Fibroblast of villous mesenchyme (primary cell): ENCODE measurements at regions not wholly inside any gene's neighbourhood (a gene's known extent, or its start where the extent isn't known, plus 50 kb on each side); places are given as distances from the start of the nearest gene placed in this dataset.

ENCODE experiments used
- DNase-seq: peaks from one replicate; pipeline ENCODE4 v3.0.0-alpha.2; 2010; ENCODE audit warnings: low read depth
- H3K4me3 ChIP-seq: 2 replicates; pipeline ENCODE4 v1.5.1; 2011; ENCODE audit warnings: low read depth, mild to moderate bottlenecking, low read length
- TF ChIP-seq, protein P1 (sequence below): IDR thresholded peaks from 2 replicates; pipeline ENCODE4 v1.5.1; 2012; ENCODE audit warnings: low read depth, mild to moderate bottlenecking, low read length; ENCODE audit not compliant: insufficient read depth

GRCh38 chr6:1123386-1124375 lies 188.2 kb upstream of the FOXQ1 start:
- TF ChIP-seq, protein P1, sequence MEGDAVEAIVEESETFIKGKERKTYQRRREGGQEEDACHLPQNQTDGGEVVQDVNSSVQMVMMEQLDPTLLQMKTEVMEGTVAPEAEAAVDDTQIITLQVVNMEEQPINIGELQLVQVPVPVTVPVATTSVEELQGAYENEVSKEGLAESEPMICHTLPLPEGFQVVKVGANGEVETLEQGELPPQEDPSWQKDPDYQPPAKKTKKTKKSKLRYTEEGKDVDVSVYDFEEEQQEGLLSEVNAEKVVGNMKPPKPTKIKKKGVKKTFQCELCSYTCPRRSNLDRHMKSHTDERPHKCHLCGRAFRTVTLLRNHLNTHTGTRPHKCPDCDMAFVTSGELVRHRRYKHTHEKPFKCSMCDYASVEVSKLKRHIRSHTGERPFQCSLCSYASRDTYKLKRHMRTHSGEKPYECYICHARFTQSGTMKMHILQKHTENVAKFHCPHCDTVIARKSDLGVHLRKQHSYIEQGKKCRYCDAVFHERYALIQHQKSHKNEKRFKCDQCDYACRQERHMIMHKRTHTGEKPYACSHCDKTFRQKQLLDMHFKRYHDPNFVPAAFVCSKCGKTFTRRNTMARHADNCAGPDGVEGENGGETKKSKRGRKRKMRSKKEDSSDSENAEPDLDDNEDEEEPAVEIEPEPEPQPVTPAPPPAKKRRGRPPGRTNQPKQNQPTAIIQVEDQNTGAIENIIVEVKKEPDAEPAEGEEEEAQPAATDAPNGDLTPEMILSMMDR: no peak
- no peak for DNase-seq
- H3K4me3 ChIP-seq: no peak overlapping the region

DNA sequence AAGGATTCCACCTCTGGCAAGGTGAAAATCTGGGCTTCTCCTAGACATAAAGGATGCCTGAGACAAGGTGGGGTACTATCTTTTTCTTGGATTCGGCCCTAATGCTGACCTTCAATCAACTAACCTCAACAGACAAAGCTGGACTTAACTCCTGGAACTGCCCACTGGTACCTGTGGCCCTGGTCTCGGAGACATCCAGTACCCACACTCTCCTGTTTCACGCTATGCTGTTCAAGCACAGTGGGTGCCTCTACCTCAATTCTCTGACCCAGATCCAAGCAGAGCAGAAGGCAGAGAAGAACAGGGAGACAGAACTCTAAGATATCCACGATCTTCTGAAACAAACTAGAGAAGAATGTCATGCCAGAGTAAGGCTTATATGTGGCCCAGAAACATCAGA lies 189.8 kb upstream of the FOXQ1 start:
- no peak for DNase-seq
- H3K4me3 ChIP-seq: no peak overlapping the region
- TF ChIP-seq, protein P1: no peak

DNA sequence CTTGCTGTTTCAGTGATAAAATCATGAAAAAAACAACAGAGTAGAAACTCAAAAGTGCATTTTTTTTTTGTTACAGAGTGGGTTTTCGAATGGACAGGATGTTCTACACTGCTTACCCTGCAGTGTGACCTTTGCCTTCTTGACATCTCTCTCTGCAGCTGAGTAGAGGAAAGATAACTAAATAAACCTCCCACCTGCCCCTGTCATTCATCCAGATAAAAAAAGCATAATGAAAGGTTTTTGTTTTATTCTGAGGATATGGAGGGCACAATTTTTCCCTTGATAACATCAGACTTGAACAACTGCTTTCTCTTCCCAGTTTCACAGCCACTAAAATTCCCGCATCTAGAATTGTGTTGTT lies 193.6 kb upstream of the FOXQ1 start:
- DNase-seq: no peak
- TF ChIP-seq, protein P1: no peak
- H3K4me3 ChIP-seq: no peak overlapping the region

GRCh38 chr6:1117530-1118286 lies 194.2 kb upstream of the FOXQ1 start:
- TF ChIP-seq, protein P1: no peak
- H3K4me3 ChIP-seq: no peak overlapping the region
- DNase-seq: no peak

DNA sequence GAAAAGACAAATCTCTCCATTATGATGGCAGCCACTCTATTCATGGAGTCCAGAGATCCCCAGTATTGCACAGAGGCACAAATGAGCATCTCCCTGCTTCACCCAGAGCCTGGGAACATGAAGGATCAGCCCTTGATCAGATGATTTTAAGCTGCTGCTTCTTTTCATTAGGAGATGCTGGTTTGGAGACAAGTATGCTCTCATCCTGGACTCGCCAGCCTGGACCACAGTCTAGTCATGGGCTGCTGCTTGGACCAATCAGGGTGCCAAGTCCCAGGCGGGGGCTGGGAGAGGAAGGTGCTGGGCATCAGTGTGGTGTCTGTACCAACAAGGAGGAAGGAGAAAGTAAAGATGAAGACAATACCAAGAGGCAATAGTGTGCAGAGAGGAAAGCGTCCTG lies 195.7 kb upstream of the FOXQ1 start:
- TF ChIP-seq, protein P1: no peak
- DNase-seq: no peak
- H3K4me3 ChIP-seq: no peak overlapping the region

- TF ChIP-seq, protein P1: no peak
- no peak for DNase-seq
These were observed 197.9 kb upstream of the FOXQ1 start for GRCh38 chr6:1113916-1114540.

More at GRCh38 chr6:1113916-1114540, 197.9 kb upstream of the FOXQ1 start:
- no peak overlapping the region for H3K4me3 ChIP-seq
